ENCODE measurements at regions not wholly inside any gene's neighbourhood (a gene's known extent, or its start where the extent isn't known, plus 50 kb on each side); places are given as distances from the start of the nearest gene placed in this dataset.
"Not testable (repeated sequence)": the region's sequence is repeated elsewhere in the genome, so short reads cannot be mapped to it uniquely, and the experiment has no call there.

- no peak for TF ChIP-seq CTCF (IDR thresholded peaks at IDR 0.05)
- Histone ChIP-seq H3K27ac (no peak overlapping the region), H3K4me3 (no peak overlapping the region)
- DNase-seq (ENCODE audit: low spot score) = peak; percentile 52
Measured at GRCh38 chr20:48024539-48024938, 239.3 kb upstream of the SULF2 start.

GRCh38 chr20:48020696-48021095 lies 235.4 kb upstream of the SULF2 start:
- not testable (repeated sequence) for H3K4me3 ChIP-seq, H3K27ac ChIP-seq
- DNase-seq (ENCODE audit: low spot score) = peak; percentile 16

GRCh38 chr20:48019940-48020339 lies 234.7 kb upstream of the SULF2 start:
- TF ChIP-seq CTCF (IDR thresholded peaks at IDR 0.05) = no peak
- Histone ChIP-seq H3K4me3 (no peak overlapping the region), H3K27ac (no peak overlapping the region)
- peak; percentile 62 for DNase-seq (ENCODE audit: low spot score)

GRCh38 chr20:48019496-48019895 lies 234.2 kb upstream of the SULF2 start:
- no peak for DNase-seq (ENCODE audit: low spot score)
- no peak for TF ChIP-seq CTCF (IDR thresholded peaks at IDR 0.05)
- no peak overlapping the region for H3K4me3 ChIP-seq
- no peak overlapping the region for H3K27ac ChIP-seq

- not testable (repeated sequence) for DNase-seq (ENCODE audit: low spot score); H3K4me3 ChIP-seq; H3K27ac ChIP-seq
Measured at GRCh38 chr20:48018851-48019250, 233.6 kb upstream of the SULF2 start.

- no peak for TF ChIP-seq CTCF (IDR thresholded peaks at IDR 0.05)
- no peak overlapping the region for H3K4me3 ChIP-seq
- no peak overlapping the region for H3K27ac ChIP-seq
- no peak for DNase-seq (ENCODE audit: low spot score)
Measured at GRCh38 chr20:48017992-48018391, 232.7 kb upstream of the SULF2 start.

- no peak for DNase-seq (ENCODE audit: low spot score)
- Histone ChIP-seq H3K4me3 (no peak overlapping the region), H3K27ac (no peak overlapping the region)
- TF ChIP-seq CTCF (IDR thresholded peaks at IDR 0.05) = no peak
Measured at GRCh38 chr20:48017509-48017908, 232.2 kb upstream of the SULF2 start.

- no peak overlapping the region for H3K27ac ChIP-seq
- no peak for TF ChIP-seq CTCF (IDR thresholded peaks at IDR 0.05)
- H3K4me3 ChIP-seq = no peak overlapping the region
- DNase-seq (ENCODE audit: low spot score) = no peak
Measured at GRCh38 chr20:48015943-48016723, 230.9 kb upstream of the SULF2 start.
